ENCODE measurements at regions not wholly inside any gene's neighbourhood (a gene's known extent, or its start where the extent isn't known, plus 50 kb on each side); places are given as distances from the start of the nearest gene placed in this dataset.

- TF ChIP-seq CTCF (IDR thresholded peaks at IDR 0.05) (no peak), POLR2A (IDR thresholded peaks at IDR 0.05) (no peak)
Observed at GRCh38 chr6:12228447-12229146, 61.6 kb upstream of the EDN1 start.

All from body of pancreas (tissue), 4 donors.